ENCODE measurements at regions not wholly inside any gene's neighbourhood (a gene's known extent, or its start where the extent isn't known, plus 50 kb on each side); places are given as distances from the start of the nearest gene placed in this dataset.

DNA sequence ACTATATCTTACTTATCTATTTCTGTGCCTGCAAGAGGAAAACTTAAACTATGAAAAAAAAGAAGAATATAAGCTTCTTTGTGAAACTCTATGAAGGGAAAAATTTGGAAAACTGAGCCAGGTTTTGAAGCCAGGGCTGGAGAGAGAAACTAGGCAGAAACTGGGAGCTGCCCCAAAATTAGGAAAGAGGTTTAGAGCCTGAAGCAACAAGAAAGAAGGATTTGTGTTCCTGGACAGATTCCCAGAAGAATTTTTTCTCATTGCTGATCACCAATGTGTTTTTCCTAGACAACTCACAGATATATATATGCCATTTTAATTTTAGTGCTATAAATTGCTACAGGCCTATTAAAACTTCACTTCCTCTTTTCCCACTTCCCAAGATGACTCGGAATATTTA, 245.0 kb upstream of the GEMIN8 start:
- Histone ChIP-seq H3K27ac (ENCODE audit: low read length) (no peak overlapping the region), H3K4me1 (ENCODE audit: insufficient read depth, low read length) (no peaks in the 10 kb centered on the region), H3K4me3 (ENCODE audit: low read length) (no peak overlapping the region), H3K36me3 (ENCODE audit: insufficient read depth, low read depth, low read length) (no peaks in the 10 kb centered on the region), H3K9ac (ENCODE audit: low read depth, low read length) (no peak overlapping the region), H3K9me3 (ENCODE audit: insufficient read depth, low read depth, low read length) (no peaks in the 10 kb centered on the region), H3K27me3 (ENCODE audit: insufficient read depth, low read length) (no peaks in the 10 kb centered on the region)

DNA sequence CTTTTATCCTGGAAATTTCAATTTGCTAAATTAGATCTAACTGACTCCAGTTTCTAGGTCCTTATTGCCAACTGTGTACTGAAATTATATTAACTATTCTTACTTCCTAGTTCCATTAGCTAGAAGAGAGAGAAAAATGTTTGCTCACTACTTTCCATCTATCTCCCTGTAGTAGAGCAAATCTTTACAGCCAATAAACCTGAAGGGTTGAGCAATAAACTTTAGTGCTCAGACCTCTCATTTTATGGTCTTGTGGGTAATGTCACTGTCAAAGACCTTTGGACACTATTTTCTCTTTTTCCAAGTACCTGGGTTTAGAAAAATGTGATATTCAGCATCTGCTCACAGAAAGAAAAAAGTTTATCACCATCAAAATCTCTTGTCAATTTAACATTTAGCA, 237.5 kb upstream of the GEMIN8 start:
- Histone ChIP-seq H3K9me3 (ENCODE audit: insufficient read depth, low read depth, low read length) (no peaks in the 10 kb centered on the region), H3K27me3 (ENCODE audit: insufficient read depth, low read length) (no peaks in the 10 kb centered on the region), H3K9ac (ENCODE audit: low read depth, low read length) (no peak overlapping the region), H3K4me1 (ENCODE audit: insufficient read depth, low read length) (no peaks in the 10 kb centered on the region), H3K27ac (ENCODE audit: low read length) (no peak overlapping the region), H3K4me3 (ENCODE audit: low read length) (no peak overlapping the region), H3K36me3 (ENCODE audit: insufficient read depth, low read depth, low read length) (no peaks in the 10 kb centered on the region)

DNA sequence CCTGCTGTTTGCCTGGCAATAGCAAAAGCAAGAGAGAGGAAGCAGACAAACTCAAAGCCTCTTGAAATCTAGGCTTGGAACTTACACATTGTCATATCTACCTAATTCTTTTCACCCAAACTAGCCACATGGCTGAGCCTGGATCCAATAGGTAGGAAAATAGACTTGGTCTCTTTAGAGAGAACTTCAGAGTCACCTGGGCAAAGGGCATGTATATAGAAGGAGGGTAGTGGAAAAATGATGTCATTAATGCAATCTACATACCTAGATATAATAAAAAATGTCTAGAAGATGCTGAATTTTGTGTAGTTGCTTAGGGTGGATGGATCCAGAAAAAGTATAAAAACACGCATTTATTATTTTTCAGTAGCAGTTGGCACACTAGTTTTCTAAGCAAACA, 237.0 kb upstream of the GEMIN8 start:
- Histone ChIP-seq H3K9me3 (ENCODE audit: insufficient read depth, low read depth, low read length) (no peaks in the 10 kb centered on the region), H3K27ac (ENCODE audit: low read length) (no peak overlapping the region), H3K9ac (ENCODE audit: low read depth, low read length) (no peak overlapping the region), H3K4me3 (ENCODE audit: low read length) (no peak overlapping the region), H3K36me3 (ENCODE audit: insufficient read depth, low read depth, low read length) (no peaks in the 10 kb centered on the region), H3K27me3 (ENCODE audit: insufficient read depth, low read length) (no peaks in the 10 kb centered on the region), H3K4me1 (ENCODE audit: insufficient read depth, low read length) (no peaks in the 10 kb centered on the region)

DNA sequence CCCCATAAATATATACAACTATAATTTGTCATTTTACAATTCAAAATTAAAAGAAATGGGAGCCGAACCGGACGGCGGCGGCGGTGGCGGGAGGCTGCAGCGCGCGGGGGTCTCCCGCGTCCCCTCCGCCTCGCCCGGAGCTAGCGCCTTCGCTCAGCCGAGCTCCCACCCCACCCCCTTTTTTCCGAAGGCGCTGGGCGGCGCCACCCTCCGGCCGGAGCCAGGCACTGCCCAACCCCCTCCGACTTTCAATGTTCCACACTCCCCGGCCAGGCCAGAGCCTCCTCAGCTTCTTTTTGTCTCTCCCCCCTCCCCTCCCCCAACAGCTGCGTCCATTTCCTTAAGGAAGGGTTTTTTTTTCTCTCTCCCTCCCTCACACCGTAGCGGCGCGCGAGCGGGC, 214.1 kb upstream of the GEMIN8 start:
- no peaks in the 10 kb centered on the region for H3K4me1 ChIP-seq (ENCODE audit: insufficient read depth, low read length)
- no peak overlapping the region for H3K9ac ChIP-seq (ENCODE audit: low read depth, low read length)
- no peaks in the 10 kb centered on the region for H3K27me3 ChIP-seq (ENCODE audit: insufficient read depth, low read length)
- no peak overlapping the region for H3K27ac ChIP-seq (ENCODE audit: low read length)
- no peak overlapping the region for H3K4me3 ChIP-seq (ENCODE audit: low read length)
- no peaks in the 10 kb centered on the region for H3K9me3 ChIP-seq (ENCODE audit: insufficient read depth, low read depth, low read length)
- H3K36me3 ChIP-seq (ENCODE audit: insufficient read depth, low read depth, low read length), result no peaks in the 10 kb centered on the region

DNA sequence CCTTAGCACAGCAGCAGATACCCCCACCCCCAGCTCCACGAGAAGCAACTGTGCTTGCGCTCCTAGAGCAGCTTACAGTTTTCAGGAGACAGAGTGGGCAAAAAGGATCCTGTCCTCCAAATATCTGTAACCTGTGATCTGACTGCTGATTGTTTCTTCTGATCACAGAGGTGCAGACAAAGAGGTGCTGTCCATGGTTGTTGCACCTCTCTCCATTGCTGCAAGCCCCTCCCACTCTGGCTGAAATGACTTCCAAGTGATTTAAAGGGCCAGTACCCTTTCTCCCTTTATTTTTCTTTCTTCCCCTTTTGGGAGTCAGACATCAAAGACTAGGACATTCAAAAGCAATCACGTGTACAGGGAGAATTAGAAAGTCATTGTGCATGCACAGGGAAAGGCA, 205.3 kb upstream of the GEMIN8 start:
- H3K9ac ChIP-seq (ENCODE audit: low read depth, low read length), result no peak overlapping the region
- no peaks in the 10 kb centered on the region for H3K36me3 ChIP-seq (ENCODE audit: insufficient read depth, low read depth, low read length)
- H3K4me1 ChIP-seq (ENCODE audit: insufficient read depth, low read length), result no peaks in the 10 kb centered on the region
- H3K27me3 ChIP-seq (ENCODE audit: insufficient read depth, low read length), result no peaks in the 10 kb centered on the region
- no peak overlapping the region for H3K4me3 ChIP-seq (ENCODE audit: low read length)
- H3K27ac ChIP-seq (ENCODE audit: low read length), result no peak overlapping the region
- H3K9me3 ChIP-seq (ENCODE audit: insufficient read depth, low read depth, low read length), result no peaks in the 10 kb centered on the region

DNA sequence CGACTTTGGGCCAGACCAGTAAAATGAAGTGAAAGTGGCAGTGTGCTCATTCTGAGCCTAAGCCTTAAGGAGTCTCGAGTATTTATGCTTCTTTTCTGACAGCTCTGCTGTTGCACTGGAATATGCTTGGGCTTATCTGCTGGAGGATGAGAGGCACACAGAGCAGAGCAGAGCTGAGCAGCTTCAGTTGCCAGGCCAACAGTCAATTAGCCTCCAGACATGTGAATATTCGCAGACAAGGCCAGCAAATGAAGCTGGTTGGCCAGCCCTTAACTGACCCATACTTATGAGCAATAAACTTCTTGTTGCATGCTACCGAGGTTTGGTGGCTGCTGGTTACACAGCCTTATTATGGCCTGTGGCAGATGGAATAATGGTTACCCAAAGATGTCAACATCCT, 203.0 kb upstream of the GEMIN8 start:
- Histone ChIP-seq H3K4me3 (ENCODE audit: low read length) (no peak overlapping the region), H3K9ac (ENCODE audit: low read depth, low read length) (no peak overlapping the region), H3K4me1 (ENCODE audit: insufficient read depth, low read length) (no peaks in the 10 kb centered on the region), H3K36me3 (ENCODE audit: insufficient read depth, low read depth, low read length) (no peaks in the 10 kb centered on the region), H3K9me3 (ENCODE audit: insufficient read depth, low read depth, low read length) (no peaks in the 10 kb centered on the region), H3K27me3 (ENCODE audit: insufficient read depth, low read length) (no peaks in the 10 kb centered on the region), H3K27ac (ENCODE audit: low read length) (no peak overlapping the region)

DNA sequence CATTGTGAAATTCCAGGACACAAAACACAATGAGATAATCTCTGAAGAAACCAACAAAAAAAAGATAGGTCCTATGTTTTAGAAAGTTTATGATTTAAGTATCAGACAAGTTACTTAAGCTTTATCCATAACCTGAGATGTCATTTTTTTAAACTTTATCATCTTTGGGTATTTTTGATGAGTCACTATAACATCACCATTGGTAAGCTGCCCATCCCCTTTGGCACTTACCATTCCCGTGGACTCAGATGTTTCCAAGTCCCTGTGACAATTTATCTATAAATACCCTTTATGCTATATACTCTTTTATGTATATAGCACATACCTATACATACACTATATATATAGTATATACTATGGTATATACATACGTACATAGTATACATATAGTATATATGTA, 198.9 kb upstream of the GEMIN8 start:
- no peaks in the 10 kb centered on the region for H3K4me1 ChIP-seq (ENCODE audit: insufficient read depth, low read length)
- H3K27me3 ChIP-seq (ENCODE audit: insufficient read depth, low read length), result no peaks in the 10 kb centered on the region
- H3K36me3 ChIP-seq (ENCODE audit: insufficient read depth, low read depth, low read length), result no peaks in the 10 kb centered on the region
- no peak overlapping the region for H3K27ac ChIP-seq (ENCODE audit: low read length)
- no peak overlapping the region for H3K9ac ChIP-seq (ENCODE audit: low read depth, low read length)
- H3K9me3 ChIP-seq (ENCODE audit: insufficient read depth, low read depth, low read length), result no peaks in the 10 kb centered on the region
- H3K4me3 ChIP-seq (ENCODE audit: low read length), result no peak overlapping the region

DNA sequence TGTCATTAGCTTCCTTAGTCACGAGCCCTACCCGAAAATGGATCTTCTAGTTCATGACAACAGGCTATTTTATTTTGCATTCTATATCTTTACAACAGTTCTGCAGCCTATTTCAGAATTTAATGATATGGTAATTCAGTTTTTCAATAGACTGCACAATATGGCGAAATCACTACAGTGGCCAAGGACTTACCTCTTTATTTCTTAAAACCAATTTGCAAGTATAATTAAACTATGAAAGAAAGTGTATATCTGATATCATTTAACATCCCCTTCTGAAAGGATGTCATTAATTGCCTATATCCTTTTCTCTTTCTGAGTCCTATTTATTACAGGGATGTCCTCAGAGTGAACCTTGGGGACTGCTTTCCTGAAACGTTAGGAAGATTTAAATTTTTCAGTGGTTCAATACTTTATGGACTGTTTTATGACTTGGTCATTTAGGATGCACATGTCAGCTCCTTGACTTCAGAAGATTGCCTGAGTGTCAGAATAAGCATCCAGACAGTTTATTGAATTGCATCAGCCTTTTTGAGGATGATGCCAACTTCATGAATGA, 190.8 kb upstream of the GEMIN8 start:
- Histone ChIP-seq H3K36me3 (ENCODE audit: insufficient read depth, low read depth, low read length) (no peaks in the 10 kb centered on the region), H3K9ac (ENCODE audit: low read depth, low read length) (no peak overlapping the region), H3K27me3 (ENCODE audit: insufficient read depth, low read length) (no peaks in the 10 kb centered on the region), H3K4me1 (ENCODE audit: insufficient read depth, low read length) (no peaks in the 10 kb centered on the region), H3K27ac (ENCODE audit: low read length) (no peak overlapping the region), H3K4me3 (ENCODE audit: low read length) (no peak overlapping the region), H3K9me3 (ENCODE audit: insufficient read depth, low read depth, low read length) (no peaks in the 10 kb centered on the region)

DNA sequence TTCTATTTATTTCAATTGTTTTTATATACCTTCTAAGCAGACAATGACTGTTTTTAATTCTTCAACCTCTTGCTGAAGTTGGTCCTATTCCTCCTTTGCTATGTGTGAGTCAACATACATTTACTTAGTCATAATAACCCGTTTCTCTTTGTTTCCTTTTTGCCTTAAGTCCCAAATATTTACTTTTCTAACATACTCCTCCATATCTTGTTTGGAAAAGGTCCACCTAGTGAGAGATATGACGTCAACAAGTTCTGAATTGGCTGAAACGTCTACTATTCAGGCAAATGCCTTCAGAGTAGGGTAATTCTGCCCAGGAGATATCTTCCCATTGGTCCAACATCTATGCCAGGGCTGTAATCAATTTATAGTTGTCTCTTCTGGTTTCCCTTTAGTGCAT, 179.3 kb upstream of the GEMIN8 start:
- Histone ChIP-seq H3K9ac (ENCODE audit: low read depth, low read length) (no peak overlapping the region), H3K4me3 (ENCODE audit: low read length) (no peak overlapping the region), H3K9me3 (ENCODE audit: insufficient read depth, low read depth, low read length) (peaks cover 10% of the 10 kb centered on the region), H3K27me3 (ENCODE audit: insufficient read depth, low read length) (no peaks in the 10 kb centered on the region), H3K27ac (ENCODE audit: low read length) (no peak overlapping the region), H3K4me1 (ENCODE audit: insufficient read depth, low read length) (no peaks in the 10 kb centered on the region), H3K36me3 (ENCODE audit: insufficient read depth, low read depth, low read length) (no peaks in the 10 kb centered on the region)

DNA sequence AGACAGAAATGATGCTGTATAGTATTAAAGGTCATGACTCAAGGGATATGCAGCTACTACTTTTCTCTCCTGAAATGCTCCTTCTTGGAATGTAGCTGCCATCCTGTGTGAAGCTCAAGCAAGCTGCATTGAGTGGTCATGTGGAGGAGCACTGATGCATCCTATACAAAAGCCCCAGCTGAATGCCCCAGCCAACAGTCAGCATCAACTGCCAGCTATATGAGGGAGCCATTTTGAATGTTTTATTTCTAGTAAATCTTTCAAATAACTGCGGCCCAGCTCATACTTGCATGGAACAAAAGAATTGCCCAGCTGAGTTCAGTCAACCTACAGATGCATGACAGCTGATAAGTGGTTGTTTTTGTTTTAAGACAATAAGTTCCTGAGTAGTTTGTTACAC, 165.0 kb upstream of the GEMIN8 start:
- Histone ChIP-seq H3K4me3 (ENCODE audit: low read length) (no peak overlapping the region), H3K4me1 (ENCODE audit: insufficient read depth, low read length) (no peaks in the 10 kb centered on the region), H3K27ac (ENCODE audit: low read length) (no peak overlapping the region), H3K9ac (ENCODE audit: low read depth, low read length) (no peak overlapping the region), H3K9me3 (ENCODE audit: insufficient read depth, low read depth, low read length) (no peaks in the 10 kb centered on the region), H3K36me3 (ENCODE audit: insufficient read depth, low read depth, low read length) (no peaks in the 10 kb centered on the region), H3K27me3 (ENCODE audit: insufficient read depth, low read length) (no peaks in the 10 kb centered on the region)

DNA sequence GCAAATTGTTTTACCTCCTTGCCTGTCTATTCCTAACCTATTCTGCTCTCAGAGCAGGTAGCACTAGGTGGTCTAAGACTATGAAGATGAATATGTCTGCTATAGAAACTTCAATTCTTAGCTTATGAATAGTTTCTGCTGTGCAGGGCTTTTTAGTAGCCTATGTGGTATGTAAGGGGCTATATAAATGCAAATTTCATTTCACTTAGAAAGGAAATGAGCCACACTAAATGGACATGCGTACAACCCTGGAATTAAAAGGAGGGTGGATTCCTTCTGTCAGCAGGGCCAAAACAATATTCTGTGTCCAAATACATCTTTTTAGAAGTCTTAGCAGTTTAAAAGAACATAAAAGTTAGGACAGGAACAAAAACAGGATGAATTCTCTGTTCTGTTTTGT, 163.9 kb upstream of the GEMIN8 start:
- no peaks in the 10 kb centered on the region for H3K36me3 ChIP-seq (ENCODE audit: insufficient read depth, low read depth, low read length)
- no peaks in the 10 kb centered on the region for H3K9me3 ChIP-seq (ENCODE audit: insufficient read depth, low read depth, low read length)
- no peak overlapping the region for H3K4me3 ChIP-seq (ENCODE audit: low read length)
- H3K27ac ChIP-seq (ENCODE audit: low read length), result no peak overlapping the region
- H3K9ac ChIP-seq (ENCODE audit: low read depth, low read length), result no peak overlapping the region
- H3K4me1 ChIP-seq (ENCODE audit: insufficient read depth, low read length), result no peaks in the 10 kb centered on the region
- H3K27me3 ChIP-seq (ENCODE audit: insufficient read depth, low read length), result no peaks in the 10 kb centered on the region

DNA sequence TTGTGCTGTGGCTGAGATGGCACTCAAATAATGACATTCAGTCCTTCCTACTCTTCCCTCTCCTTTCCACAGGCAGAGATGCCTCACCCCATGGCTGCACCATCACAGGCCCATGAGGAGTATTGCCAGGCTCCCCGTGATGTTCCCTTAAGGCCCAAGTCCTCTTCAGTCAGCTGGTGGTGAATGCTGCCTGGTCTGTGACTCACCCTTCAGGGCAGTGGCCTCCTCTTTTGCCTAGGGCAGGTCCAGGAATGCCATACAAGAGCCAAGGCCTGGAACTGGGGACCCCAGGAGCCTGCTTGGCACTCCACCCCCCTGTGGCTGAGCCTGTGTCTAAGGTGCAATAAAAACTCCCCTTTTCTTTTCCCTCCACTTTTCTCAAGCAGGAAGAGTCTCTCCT, 144.2 kb upstream of the GEMIN8 start:
- Histone ChIP-seq H3K4me1 (ENCODE audit: insufficient read depth, low read length) (no peaks in the 10 kb centered on the region), H3K27me3 (ENCODE audit: insufficient read depth, low read length) (no peaks in the 10 kb centered on the region)

DNA sequence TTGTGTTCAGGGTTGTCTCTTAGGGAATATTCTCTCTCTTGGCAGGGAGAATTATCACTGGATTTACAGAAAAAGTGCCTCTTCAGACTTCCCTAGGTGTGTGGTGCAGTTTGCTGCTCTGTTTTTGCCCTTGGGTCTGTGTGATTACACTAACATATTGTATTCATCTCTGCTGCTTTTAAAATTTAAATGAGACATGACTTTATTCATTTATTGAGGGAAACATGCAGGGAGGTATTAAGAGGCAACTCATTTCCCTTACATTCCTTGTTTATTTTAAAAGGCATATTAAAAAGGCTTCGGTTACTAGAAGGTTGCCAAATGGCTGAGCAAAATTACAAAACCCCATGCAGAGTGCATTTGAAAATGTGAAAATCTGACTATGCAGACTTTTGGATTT, 135.1 kb upstream of the GEMIN8 start:
- no peak overlapping the region for H3K4me3 ChIP-seq (ENCODE audit: low read length)
- H3K9me3 ChIP-seq (ENCODE audit: insufficient read depth, low read depth, low read length), result no peaks in the 10 kb centered on the region
- H3K4me1 ChIP-seq (ENCODE audit: insufficient read depth, low read length), result no peaks in the 10 kb centered on the region
- no peak overlapping the region for H3K27ac ChIP-seq (ENCODE audit: low read length)
- H3K27me3 ChIP-seq (ENCODE audit: insufficient read depth, low read length), result no peaks in the 10 kb centered on the region
- H3K9ac ChIP-seq (ENCODE audit: low read depth, low read length), result no peak overlapping the region
- no peaks in the 10 kb centered on the region for H3K36me3 ChIP-seq (ENCODE audit: insufficient read depth, low read depth, low read length)

More for the DNA sequence above, 144.2 kb upstream of the GEMIN8 start:
- Histone ChIP-seq H3K4me3 (ENCODE audit: low read length) (no peak overlapping the region), H3K27ac (ENCODE audit: low read length) (no peak overlapping the region), H3K9ac (ENCODE audit: low read depth, low read length) (no peak overlapping the region), H3K9me3 (ENCODE audit: insufficient read depth, low read depth, low read length) (no peaks in the 10 kb centered on the region), H3K36me3 (ENCODE audit: insufficient read depth, low read depth, low read length) (no peaks in the 10 kb centered on the region)

Measured in iPS-20b (cell line).